ENCODE measurements at regions not wholly inside any gene's neighbourhood (a gene's known extent, or its start where the extent isn't known, plus 50 kb on each side); places are given as distances from the start of the nearest gene placed in this dataset.

- TF ChIP-seq GATA3 (IDR thresholded peaks at IDR 0.05; ENCODE audit: low read depth, low read length) = no peak
- no peak for TF ChIP-seq GATA2 (IDR thresholded peaks at IDR 0.05; ENCODE audit: low read depth, low read length)
Measured at GRCh38 chr2:81061016-81061415, 756.5 kb upstream of the LRRTM1 start.

All from SH-SY5Y (cell line).